Activated naive CD8-positive, alpha-beta T cell treated with anti-CD3 and anti-CD28 coated beads, Interleukin-2, amount 50 U/mL, for 24 hours (primary cell): ENCODE measurements at regions not wholly inside any gene's neighbourhood (a gene's known extent, or its start where the extent isn't known, plus 50 kb on each side); places are given as distances from the start of the nearest gene placed in this dataset.
A peak's percentile ranks its signal among the peaks of the same experiment; 100 is the strongest.
"Not testable (repeated sequence)": the region's sequence is repeated elsewhere in the genome, so short reads cannot be mapped to it uniquely, and the experiment has no call there.

Source experiments
- ATAC-seq: fragments of 150-1000 bp; cut with Tn5 transposase; one replicate; pipeline ENCODE4 v1.10.0; 2021
- DNase-seq: peaks from one replicate; pipeline ENCODE4 v3.0.0; 2021
- H3K27ac Mint-ChIP-seq: one replicate; pipeline ENCODE4 v1.8.0; 2021; ENCODE audit warnings: mild to moderate bottlenecking, mixed read lengths
- H3K27me3 Mint-ChIP-seq: one replicate; pipeline ENCODE4 v1.8.0; 2021; ENCODE audit warnings: mixed read lengths
- H3K36me3 Mint-ChIP-seq: one replicate; pipeline ENCODE4 v1.8.0; 2021; ENCODE audit warnings: low read depth, mixed read lengths
- H3K4me1 Mint-ChIP-seq: one replicate; pipeline ENCODE4 v1.8.0; 2021; ENCODE audit warnings: mixed read lengths
- H3K4me3 Mint-ChIP-seq: one replicate; pipeline ENCODE4 v1.8.0; 2021; ENCODE audit warnings: mild to moderate bottlenecking, moderate library complexity, mixed read lengths
- H3K9me3 Mint-ChIP-seq: one replicate; pipeline ENCODE4 v1.8.0; 2021; ENCODE audit warnings: mixed read lengths

GRCh38 chr10:28091913-28092312 lies 93.0 kb upstream of the ODAD2 start:
- ATAC-seq (no peak), DNase-seq (no peak)
- peaks cover 22% of the 10 kb centered on the region for H3K36me3 Mint-ChIP-seq

GRCh38 chr10:28090506-28090905 lies 91.6 kb upstream of the ODAD2 start:
- peaks cover 36% of the 10 kb centered on the region for H3K36me3 Mint-ChIP-seq
- no peaks in the 10 kb centered on the region for H3K27me3 Mint-ChIP-seq
- no peak overlapping the region for H3K27ac Mint-ChIP-seq
- H3K4me1 Mint-ChIP-seq = peaks cover 16% of the 10 kb centered on the region
- H3K4me3 Mint-ChIP-seq = no peak overlapping the region
- peaks cover 9% of the 10 kb centered on the region for H3K9me3 Mint-ChIP-seq
- ATAC-seq = no peak
- DNase-seq = no peak

More at GRCh38 chr10:28091913-28092312, 93.0 kb upstream of the ODAD2 start:
- Mint-ChIP-seq H3K9me3 (peaks cover 9% of the 10 kb centered on the region), H3K4me1 (peaks cover 16% of the 10 kb centered on the region), H3K27ac (no peak overlapping the region), H3K4me3 (no peak overlapping the region), H3K27me3 (no peaks in the 10 kb centered on the region)

GRCh38 chr10:28089467-28089866 lies 90.6 kb upstream of the ODAD2 start:
- no peaks in the 10 kb centered on the region for H3K27me3 Mint-ChIP-seq
- H3K4me1 Mint-ChIP-seq = peaks cover 16% of the 10 kb centered on the region
- DNase-seq = no peak
- H3K9me3 Mint-ChIP-seq = peaks cover 9% of the 10 kb centered on the region
- peaks cover 44% of the 10 kb centered on the region for H3K36me3 Mint-ChIP-seq
- ATAC-seq = no peak
- H3K27ac Mint-ChIP-seq = peak overlapping the region; percentile 19
- H3K4me3 Mint-ChIP-seq = no peak overlapping the region

- ATAC-seq (peak; percentile 61), DNase-seq (no peak)
- peaks cover 44% of the 10 kb centered on the region for H3K36me3 Mint-ChIP-seq
- H3K27ac Mint-ChIP-seq = peak overlapping the region; percentile 78
- H3K4me3 Mint-ChIP-seq = no peak overlapping the region
- peaks cover 9% of the 10 kb centered on the region for H3K9me3 Mint-ChIP-seq
- peaks cover 16% of the 10 kb centered on the region for H3K4me1 Mint-ChIP-seq
- H3K27me3 Mint-ChIP-seq = no peaks in the 10 kb centered on the region
Observed at GRCh38 chr10:28087661-28088351, 88.9 kb upstream of the ODAD2 start.

- Mint-ChIP-seq H3K36me3 (peaks cover 44% of the 10 kb centered on the region), H3K4me1 (peaks cover 16% of the 10 kb centered on the region)
- not testable (repeated sequence) for H3K4me3 Mint-ChIP-seq, ATAC-seq, H3K9me3 Mint-ChIP-seq, H3K27ac Mint-ChIP-seq, H3K27me3 Mint-ChIP-seq, DNase-seq
Observed at GRCh38 chr10:28085760-28086159, 86.9 kb upstream of the ODAD2 start.

GRCh38 chr10:28082885-28083284 lies 84.0 kb upstream of the ODAD2 start:
- no peak for ATAC-seq
- no peak overlapping the region for H3K4me3 Mint-ChIP-seq
- DNase-seq = no peak
- H3K27ac Mint-ChIP-seq = no peak overlapping the region
- no peaks in the 10 kb centered on the region for H3K9me3 Mint-ChIP-seq
- peaks cover 9% of the 10 kb centered on the region for H3K4me1 Mint-ChIP-seq
- H3K36me3 Mint-ChIP-seq = peaks cover 30% of the 10 kb centered on the region
- H3K27me3 Mint-ChIP-seq = no peaks in the 10 kb centered on the region

- Mint-ChIP-seq H3K4me3 (no peak overlapping the region), H3K9me3 (no peaks in the 10 kb centered on the region), H3K36me3 (peaks cover 25% of the 10 kb centered on the region), H3K27me3 (no peaks in the 10 kb centered on the region), H3K27ac (no peak overlapping the region), H3K4me1 (peaks cover 5% of the 10 kb centered on the region)
- DNase-seq (no peak), ATAC-seq (no peak)
Observed at GRCh38 chr10:28082316-28082715, 83.4 kb upstream of the ODAD2 start.

- ATAC-seq (peak; percentile 93), DNase-seq (no peak)
- Mint-ChIP-seq H3K4me3 (no peak overlapping the region), H3K27ac (peak overlapping the region; percentile 67), H3K27me3 (no peaks in the 10 kb centered on the region), H3K36me3 (peaks cover 5% of the 10 kb centered on the region), H3K9me3 (no peaks in the 10 kb centered on the region), H3K4me1 (peaks cover 5% of the 10 kb centered on the region)
Observed at GRCh38 chr10:28077889-28078288, 79.0 kb upstream of the ODAD2 start.

GRCh38 chr10:28075424-28075823 lies 76.5 kb upstream of the ODAD2 start:
- Mint-ChIP-seq H3K36me3 (peaks cover 5% of the 10 kb centered on the region), H3K4me1 (peaks cover 5% of the 10 kb centered on the region), H3K27ac (no peak overlapping the region), H3K9me3 (no peaks in the 10 kb centered on the region), H3K4me3 (no peak overlapping the region), H3K27me3 (no peaks in the 10 kb centered on the region)
- DNase-seq (no peak), ATAC-seq (no peak)

GRCh38 chr10:28072573-28072972 lies 73.7 kb upstream of the ODAD2 start:
- ATAC-seq = no peak
- Mint-ChIP-seq H3K36me3 (peaks cover 11% of the 10 kb centered on the region), H3K9me3 (peaks cover 3% of the 10 kb centered on the region), H3K4me3 (no peak overlapping the region), H3K4me1 (no peaks in the 10 kb centered on the region), H3K27me3 (no peaks in the 10 kb centered on the region), H3K27ac (no peak overlapping the region)
- DNase-seq = no peak

- peaks cover 22% of the 10 kb centered on the region for H3K36me3 Mint-ChIP-seq
- no peak overlapping the region for H3K4me3 Mint-ChIP-seq
- H3K4me1 Mint-ChIP-seq = no peaks in the 10 kb centered on the region
- no peak for ATAC-seq
- H3K27ac Mint-ChIP-seq = no peak overlapping the region
- DNase-seq = no peak
- no peaks in the 10 kb centered on the region for H3K9me3 Mint-ChIP-seq
- H3K27me3 Mint-ChIP-seq = no peaks in the 10 kb centered on the region
Observed at GRCh38 chr10:28060031-28060607, 61.2 kb upstream of the ODAD2 start.

GRCh38 chr10:28058746-28059145 lies 59.9 kb upstream of the ODAD2 start:
- Mint-ChIP-seq H3K4me3 (no peak overlapping the region), H3K27me3 (no peaks in the 10 kb centered on the region), H3K27ac (no peak overlapping the region), H3K36me3 (peaks cover 25% of the 10 kb centered on the region), H3K4me1 (no peaks in the 10 kb centered on the region), H3K9me3 (no peaks in the 10 kb centered on the region)
- no peak for DNase-seq
- no peak for ATAC-seq

- H3K4me1 Mint-ChIP-seq = no peaks in the 10 kb centered on the region
- no peak for DNase-seq
- peaks cover 29% of the 10 kb centered on the region for H3K36me3 Mint-ChIP-seq
- no peak for ATAC-seq
- no peak overlapping the region for H3K27ac Mint-ChIP-seq
- no peaks in the 10 kb centered on the region for H3K27me3 Mint-ChIP-seq
- no peak overlapping the region for H3K4me3 Mint-ChIP-seq
- H3K9me3 Mint-ChIP-seq = peaks cover 9% of the 10 kb centered on the region
Observed at GRCh38 chr10:28054228-28054860, 55.5 kb upstream of the ODAD2 start.

- no peak for DNase-seq
- no peak overlapping the region for H3K27ac Mint-ChIP-seq
- no peaks in the 10 kb centered on the region for H3K27me3 Mint-ChIP-seq
- ATAC-seq = no peak
- no peaks in the 10 kb centered on the region for H3K4me1 Mint-ChIP-seq
- peaks cover 6% of the 10 kb centered on the region for H3K36me3 Mint-ChIP-seq
- peaks cover 9% of the 10 kb centered on the region for H3K9me3 Mint-ChIP-seq
- no peak overlapping the region for H3K4me3 Mint-ChIP-seq
Observed at GRCh38 chr10:28049286-28049685, 50.4 kb upstream of the ODAD2 start.
